Mucosa of descending colon (tissue), 3 donors: ENCODE measurements at regions not wholly inside any gene's neighbourhood (a gene's known extent, or its start where the extent isn't known, plus 50 kb on each side); places are given as distances from the start of the nearest gene placed in this dataset.

Source experiments
- ATAC-seq: fragments of 200-7000 bp; cut with Tn5 transposase; one replicate; pipeline ENCODE4 v1.9.1; 2020; ENCODE audit warnings: mild to moderate bottlenecking, moderate library complexity
- DNase-seq, 3 donors: peaks; one replicate each; pipeline ENCODE4 v3.0.0-alpha.2; 2020
- H3K36me3 ChIP-seq: fragments of 200-600 bp; one replicate; pipeline ENCODE4 v1.8.0; 2021; ENCODE audit warnings: low read depth, mild to moderate bottlenecking
- H3K4me1 ChIP-seq: fragments of 200-600 bp; one replicate; pipeline ENCODE4 v1.8.0; 2021; ENCODE audit warnings: low read depth, mild to moderate bottlenecking
- H3K4me3 ChIP-seq: fragments of 200-600 bp; one replicate; pipeline ENCODE4 v1.8.0; 2021; ENCODE audit warnings: mild to moderate bottlenecking
- H3K9me3 ChIP-seq: fragments of 200-600 bp; one replicate; pipeline ENCODE4 v1.8.0; 2021; ENCODE audit warnings: mild to moderate bottlenecking
- intact Hi-C, 2 donors: fragments of 100-400 bp; cut with DNase I in 1 of 2; cut with micrococcal nuclease in 1 of 2; formaldehyde crosslinking; loops; one replicate each; pipeline versions ENCODE4 v1.11.0 to v1.11.1; 2022; cut with DNase I, micrococcal nuclease
- TF ChIP-seq, protein P1 (sequence below): fragments of 200-600 bp; IDR thresholded peaks from one replicate; pipeline ENCODE4 v1.8.0; 2022; ENCODE audit warnings: antibody characterized with exemption, mild to moderate bottlenecking
- donor health status: DM: no; HTN: no; CAD: no; lungs with moderate emphysema.
- donor health status: DM: no; HTN: no; CAD: no.
- donor health status: DM: no; HTN: yes; CAD: no.

GRCh38 chr14:61191733-61192132 lies 89.4 kb downstream of the TMEM30B start:
- TF ChIP-seq, protein P1, sequence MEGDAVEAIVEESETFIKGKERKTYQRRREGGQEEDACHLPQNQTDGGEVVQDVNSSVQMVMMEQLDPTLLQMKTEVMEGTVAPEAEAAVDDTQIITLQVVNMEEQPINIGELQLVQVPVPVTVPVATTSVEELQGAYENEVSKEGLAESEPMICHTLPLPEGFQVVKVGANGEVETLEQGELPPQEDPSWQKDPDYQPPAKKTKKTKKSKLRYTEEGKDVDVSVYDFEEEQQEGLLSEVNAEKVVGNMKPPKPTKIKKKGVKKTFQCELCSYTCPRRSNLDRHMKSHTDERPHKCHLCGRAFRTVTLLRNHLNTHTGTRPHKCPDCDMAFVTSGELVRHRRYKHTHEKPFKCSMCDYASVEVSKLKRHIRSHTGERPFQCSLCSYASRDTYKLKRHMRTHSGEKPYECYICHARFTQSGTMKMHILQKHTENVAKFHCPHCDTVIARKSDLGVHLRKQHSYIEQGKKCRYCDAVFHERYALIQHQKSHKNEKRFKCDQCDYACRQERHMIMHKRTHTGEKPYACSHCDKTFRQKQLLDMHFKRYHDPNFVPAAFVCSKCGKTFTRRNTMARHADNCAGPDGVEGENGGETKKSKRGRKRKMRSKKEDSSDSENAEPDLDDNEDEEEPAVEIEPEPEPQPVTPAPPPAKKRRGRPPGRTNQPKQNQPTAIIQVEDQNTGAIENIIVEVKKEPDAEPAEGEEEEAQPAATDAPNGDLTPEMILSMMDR: no peak
- Histone ChIP-seq H3K4me3 (no peak overlapping the region), H3K4me1 (peaks cover 3% of the 10 kb centered on the region), H3K36me3 (no peaks in the 10 kb centered on the region), H3K9me3 (no peaks in the 10 kb centered on the region)
- no peak for DNase-seq
- intact Hi-C loops: no loop called here
- ATAC-seq: no peak

- no peaks in the 10 kb centered on the region for H3K9me3 ChIP-seq
- DNase-seq: no peak
- no peaks in the 10 kb centered on the region for H3K36me3 ChIP-seq
- no peak for ATAC-seq
- H3K4me3 ChIP-seq: no peak overlapping the region
- intact Hi-C loops: no loop called here
- TF ChIP-seq, protein P1: no peak
- H3K4me1 ChIP-seq: peaks cover 3% of the 10 kb centered on the region
These were observed 90.8 kb downstream of the TMEM30B start for GRCh38 chr14:61190341-61190740.

DNA sequence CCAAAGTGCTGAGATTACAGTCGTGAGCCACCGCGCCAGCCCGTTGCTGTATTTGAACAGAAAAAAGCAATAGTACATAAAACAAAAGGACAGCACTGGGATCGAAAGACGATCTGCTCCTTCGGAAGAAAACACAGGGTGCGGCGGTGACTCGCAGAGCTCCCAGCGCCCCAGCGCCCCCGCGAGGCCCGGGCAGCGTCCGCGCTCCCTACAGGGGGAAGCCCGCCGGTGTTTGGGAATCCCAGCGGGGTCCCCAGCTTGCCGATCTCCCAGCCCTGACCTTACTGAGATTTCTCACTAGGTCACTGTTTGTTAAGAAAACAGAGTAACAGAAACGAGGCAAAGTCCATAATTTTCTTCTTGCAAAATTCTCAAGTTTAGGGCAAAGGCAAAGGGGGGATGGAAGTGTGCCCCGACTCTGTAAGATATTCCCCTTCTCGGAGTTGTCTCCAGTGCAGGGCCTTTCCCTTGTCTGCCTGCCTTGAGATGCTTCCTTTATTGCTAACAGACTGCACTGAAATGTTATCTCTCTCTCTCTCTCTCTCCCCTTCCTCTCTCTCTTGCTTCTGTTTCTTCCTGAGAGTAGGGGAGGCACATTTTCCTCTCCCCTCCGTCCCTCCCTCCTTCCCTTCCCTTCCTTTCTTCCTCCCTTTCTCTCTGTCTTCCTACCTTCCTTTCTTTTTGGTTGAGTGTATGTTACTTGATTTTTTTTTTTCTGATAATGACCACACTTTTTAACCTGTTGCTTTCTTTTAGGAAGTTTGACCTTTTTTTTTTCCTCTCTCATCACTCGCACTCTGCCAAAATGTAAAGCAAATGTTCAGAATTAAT lies 91.9 kb downstream of the TMEM30B start:
- ATAC-seq (peak; percentile 48), DNase-seq (peak; percentile 32 to 57 (median 37))
- peaks cover 3% of the 10 kb centered on the region for H3K4me1 ChIP-seq
- no peaks in the 10 kb centered on the region for H3K9me3 ChIP-seq
- no peaks in the 10 kb centered on the region for H3K36me3 ChIP-seq
- intact Hi-C loops: no loop called here
- TF ChIP-seq, protein P1: no peak
- H3K4me3 ChIP-seq: no peak overlapping the region

DNA sequence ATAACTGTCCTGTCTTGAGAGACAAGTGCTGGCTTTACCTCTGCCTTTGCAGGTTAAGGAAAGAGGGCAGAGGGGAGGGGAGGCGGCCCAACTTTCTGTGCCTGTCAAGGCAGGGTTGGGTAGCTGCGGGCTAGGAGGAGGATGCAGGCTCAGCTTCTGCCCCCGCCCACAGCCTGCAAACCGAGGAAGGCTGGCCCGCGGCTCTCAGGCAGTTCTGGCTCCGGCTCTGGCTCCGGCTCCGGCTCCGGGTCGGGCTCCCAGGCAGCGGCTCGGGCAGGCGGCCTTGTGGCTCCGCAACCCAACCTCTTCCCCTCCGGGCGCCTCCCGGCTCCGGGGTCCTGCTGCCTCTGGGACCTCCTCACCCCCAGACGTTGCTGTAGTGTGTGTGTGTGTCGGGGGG lies 92.9 kb downstream of the TMEM30B start:
- DNase-seq (peak in 1 of 3 donors; percentile 56), ATAC-seq (no peak)
- TF ChIP-seq, protein P1: no peak
- Histone ChIP-seq H3K9me3 (no peaks in the 10 kb centered on the region), H3K4me3 (no peak overlapping the region), H3K4me1 (peaks cover 3% of the 10 kb centered on the region), H3K36me3 (no peaks in the 10 kb centered on the region)
- intact Hi-C loops: no loop called here

- TF ChIP-seq, protein P1: no peak
- DNase-seq: no peak
- H3K4me1 ChIP-seq: peaks cover 3% of the 10 kb centered on the region
- no peaks in the 10 kb centered on the region for H3K9me3 ChIP-seq
- ATAC-seq: no peak
- intact Hi-C loops: no loop called here
- no peaks in the 10 kb centered on the region for H3K36me3 ChIP-seq
- H3K4me3 ChIP-seq: no peak overlapping the region
These were observed 93.8 kb downstream of the TMEM30B start for GRCh38 chr14:61187196-61187905.
